CD4-positive, alpha-beta T cell (primary cell): ENCODE measurements at regions not wholly inside any gene's neighbourhood (a gene's known extent, or its start where the extent isn't known, plus 50 kb on each side); places are given as distances from the start of the nearest gene placed in this dataset.

Source experiments
- ATAC-seq: fragments of 200-7000 bp; cut with Tn5 transposase; one replicate; pipeline ENCODE4 v1.10.0; 2022; ENCODE audit warnings: mild to moderate bottlenecking; ENCODE audit not compliant: poor library complexity
- CTCF ChIA-PET: fragments of 350-600 bp; sonication (Branson Sonifier 250); formaldehyde crosslinking; loops from one replicate; lab custom pipeline; 2021; ENCODE audit warnings: antibody characterized with exemption, inconsistent platforms; lab: Charles Lee
- POLR2A ChIA-PET: fragments of 350-600 bp; sonication (Branson Sonifier 250); formaldehyde crosslinking; loops from one replicate; lab custom pipeline; 2021; ENCODE audit warnings: antibody characterized with exemption, inconsistent platforms; lab: Charles Lee
- DNase-seq, 14 experiments: peaks; one replicate each; pipeline ENCODE4 v3.0.0-alpha.2; 2013 to 2020; ENCODE audit warnings: mixed read lengths in 2 of 14
- H3K27ac ChIP-seq, 2 donors: one replicate each; pipeline versions ENCODE4 v1.5.1 to v1.7.0; 2013; ENCODE audit warnings: low read length in 2 of 2, low read depth in 1 of 2, mild to moderate bottlenecking in 1 of 2
- H3K27me3 ChIP-seq, 2 experiments: 1 replicate in 1 of 2; 2 replicates in 1 of 2; pipeline versions ENCODE4 v1.6.1 to v1.7.0; 2013; ENCODE audit warnings: low read length in 2 of 2, control low read depth in 1 of 2, mild to moderate bottlenecking in 1 of 2, moderate library complexity in 1 of 2; ENCODE audit not compliant: insufficient read depth in 2 of 2, control insufficient read depth in 1 of 2
- H3K36me3 ChIP-seq: one replicate; pipeline ENCODE4 v1.6.1; 2013; ENCODE audit warnings: low read length, control low read depth; ENCODE audit not compliant: insufficient read depth
- H3K4me1 ChIP-seq: one replicate; pipeline ENCODE4 v1.6.1; 2013; ENCODE audit warnings: low read length, control low read depth; ENCODE audit not compliant: insufficient read depth
- H3K4me3 ChIP-seq: one replicate; pipeline ENCODE4 v1.5.1; 2013; ENCODE audit warnings: mild to moderate bottlenecking, low read length, moderate library complexity
- H3K9me3 ChIP-seq, 2 experiments: 1 replicate in 1 of 2; 2 replicates in 1 of 2; pipeline versions ENCODE4 v1.6.1 to v1.7.0; 2013; ENCODE audit warnings: low read length in 2 of 2, mild to moderate bottlenecking in 2 of 2, control low read depth in 1 of 2, moderate library complexity in 1 of 2; ENCODE audit not compliant: control insufficient read depth in 1 of 2, insufficient read depth in 1 of 2
- H3K27ac Mint-ChIP-seq: one replicate; pipeline ENCODE4 v1.8.0; 2020; ENCODE audit warnings: mixed read lengths
- H3K27me3 Mint-ChIP-seq: one replicate; pipeline ENCODE4 v1.8.0; 2021; ENCODE audit warnings: mixed read lengths
- H3K36me3 Mint-ChIP-seq: one replicate; pipeline ENCODE4 v1.8.0; 2021; ENCODE audit warnings: low read depth, mixed read lengths
- H3K4me1 Mint-ChIP-seq: one replicate; pipeline ENCODE4 v1.8.0; 2021; ENCODE audit warnings: low read depth, mixed read lengths
- H3K4me3 Mint-ChIP-seq: one replicate; pipeline ENCODE4 v1.8.0; 2020; ENCODE audit warnings: mild to moderate bottlenecking, mixed read lengths
- H3K9me3 Mint-ChIP-seq: one replicate; pipeline ENCODE4 v1.8.0; 2020; ENCODE audit warnings: mixed read lengths
- intact Hi-C, 2 experiments: fragments of 100-400 bp; cut with DNase I in 1 of 2; cut with micrococcal nuclease in 1 of 2; formaldehyde crosslinking; loops; one replicate each; pipeline versions ENCODE4 v1.15.1 to v1.9.0; 2023 to 2025; cut with DNase I, micrococcal nuclease
- TF ChIP-seq, protein P1 (sequence below): fragments of 200-600 bp; IDR thresholded peaks from one replicate; pipeline ENCODE4 v1.8.0; 2022; ENCODE audit warnings: antibody characterized with exemption, mild to moderate bottlenecking

GRCh38 chr12:132416827-132417226, 73.1 kb upstream of the FBRSL1 start:
- Mint-ChIP-seq H3K4me3 (no peak overlapping the region), H3K27ac (no peak overlapping the region), H3K36me3 (no peaks in the 10 kb centered on the region), H3K27me3 (no peaks in the 10 kb centered on the region), H3K4me1 (peaks cover 4% of the 10 kb centered on the region), H3K9me3 (no peaks in the 10 kb centered on the region)
- ChIA-PET POLR2A (interaction anchor here (1.8 kb wide), 1 partner anchor 107 kb away, joined by 5 read pairs; no protein-coding TSS in a partner anchor), CTCF (no interaction called here)
- peaks cover 0 to 4% of the 10 kb centered on the region in 2 experiments for H3K9me3 ChIP-seq
- H3K4me3 ChIP-seq, result no peak overlapping the region
- ATAC-seq, result no peak
- H3K27ac ChIP-seq, result no peak overlapping the region
- peaks cover 0 to 3% of the 10 kb centered on the region in 2 experiments for H3K27me3 ChIP-seq
- TF ChIP-seq, protein P1, sequence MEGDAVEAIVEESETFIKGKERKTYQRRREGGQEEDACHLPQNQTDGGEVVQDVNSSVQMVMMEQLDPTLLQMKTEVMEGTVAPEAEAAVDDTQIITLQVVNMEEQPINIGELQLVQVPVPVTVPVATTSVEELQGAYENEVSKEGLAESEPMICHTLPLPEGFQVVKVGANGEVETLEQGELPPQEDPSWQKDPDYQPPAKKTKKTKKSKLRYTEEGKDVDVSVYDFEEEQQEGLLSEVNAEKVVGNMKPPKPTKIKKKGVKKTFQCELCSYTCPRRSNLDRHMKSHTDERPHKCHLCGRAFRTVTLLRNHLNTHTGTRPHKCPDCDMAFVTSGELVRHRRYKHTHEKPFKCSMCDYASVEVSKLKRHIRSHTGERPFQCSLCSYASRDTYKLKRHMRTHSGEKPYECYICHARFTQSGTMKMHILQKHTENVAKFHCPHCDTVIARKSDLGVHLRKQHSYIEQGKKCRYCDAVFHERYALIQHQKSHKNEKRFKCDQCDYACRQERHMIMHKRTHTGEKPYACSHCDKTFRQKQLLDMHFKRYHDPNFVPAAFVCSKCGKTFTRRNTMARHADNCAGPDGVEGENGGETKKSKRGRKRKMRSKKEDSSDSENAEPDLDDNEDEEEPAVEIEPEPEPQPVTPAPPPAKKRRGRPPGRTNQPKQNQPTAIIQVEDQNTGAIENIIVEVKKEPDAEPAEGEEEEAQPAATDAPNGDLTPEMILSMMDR, result no peak
- H3K36me3 ChIP-seq, result no peaks in the 10 kb centered on the region
- DNase-seq, result no peak
- intact Hi-C loops, result loop anchor here in 1 of 2 experiments (10.0 kb wide), 1 partner anchor 138 kb away; no protein-coding TSS in a partner anchor
- H3K4me1 ChIP-seq, result peaks cover 19% of the 10 kb centered on the region

DNA sequence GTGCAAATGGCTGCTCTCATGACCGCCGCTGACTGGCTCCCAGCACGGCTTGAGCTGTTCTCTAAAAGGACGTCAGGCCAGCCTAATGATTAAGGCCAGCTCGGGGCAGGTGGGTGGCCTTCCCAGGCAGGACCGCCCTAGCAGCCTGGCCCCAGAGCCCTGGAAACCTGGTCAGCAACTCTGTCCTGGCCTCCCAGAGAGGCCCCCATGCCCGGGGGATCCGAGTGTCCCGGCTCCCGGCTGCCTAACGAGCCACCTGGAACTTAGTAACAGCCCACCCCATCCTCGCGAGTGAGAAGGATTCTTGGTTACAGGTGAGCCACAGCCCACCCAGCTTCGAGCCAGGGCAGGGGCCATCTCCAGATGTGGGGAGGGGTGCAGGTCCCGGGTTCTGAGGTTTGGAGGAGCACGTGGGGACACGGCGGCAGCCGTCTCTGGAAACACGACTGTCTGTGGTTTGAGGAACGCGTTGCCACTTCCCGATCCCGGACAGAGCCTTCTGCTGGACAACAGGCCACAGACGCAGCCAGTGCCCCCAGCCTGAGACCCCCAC, 73.8 kb upstream of the FBRSL1 start:
- intact Hi-C loops, result loop anchor here in 1 of 2 experiments (10.0 kb wide), 1 partner anchor 139 kb away; no protein-coding TSS in a partner anchor
- peaks cover 4% of the 10 kb centered on the region for H3K4me1 Mint-ChIP-seq

DNA sequence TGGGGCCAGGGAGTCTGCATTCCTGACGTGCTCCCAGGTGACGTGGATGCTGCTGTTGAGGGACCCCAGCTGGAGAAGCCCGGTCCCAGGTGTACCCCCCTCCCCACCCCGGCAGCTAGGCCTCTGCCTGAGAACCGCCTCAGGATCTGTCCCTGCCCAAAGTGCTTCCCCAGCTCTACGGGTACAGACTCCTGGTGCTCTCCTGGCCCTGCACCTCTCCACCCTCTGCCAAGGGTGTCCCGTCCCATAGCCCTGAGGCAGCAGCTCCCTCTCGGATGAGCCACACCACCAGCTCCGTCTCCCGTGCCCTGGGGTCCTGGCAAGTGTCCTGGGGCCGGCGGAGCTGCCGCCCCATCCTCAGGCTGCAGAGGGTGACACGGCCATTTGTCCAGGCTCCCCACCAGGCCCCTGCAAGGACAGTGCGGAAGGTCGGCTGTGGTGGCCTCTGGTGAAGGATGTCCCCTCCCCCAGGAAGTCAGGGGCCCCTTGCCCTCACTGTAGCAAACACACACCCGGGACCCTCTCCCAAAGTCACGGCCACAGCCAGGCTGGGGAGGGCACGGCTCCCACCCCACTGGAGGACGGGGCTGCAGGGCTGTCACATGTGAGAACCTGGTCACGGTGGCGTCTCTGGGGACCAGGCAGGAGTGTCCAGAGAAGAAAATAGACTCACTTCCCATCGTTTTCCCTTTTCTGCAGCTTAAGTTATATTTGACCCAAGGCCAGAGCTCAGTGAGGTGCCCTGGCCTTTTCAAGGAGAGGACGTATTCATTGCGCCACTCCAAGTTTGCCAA, 74.4 kb upstream of the FBRSL1 start:
- ChIA-PET POLR2A (interaction anchor here (1.0 to 1.8 kb wide), 3 partner anchors 61 to 108 kb away, joined by 3 to 5 read pairs (median 3); no protein-coding TSS in a partner anchor), CTCF (interaction anchor here (1.5 to 2.8 kb wide), 5 partner anchors 15 to 199 kb away, joined by 4 to 22 read pairs (median 7); no protein-coding TSS in a partner anchor)
- ATAC-seq, result no peak
- intact Hi-C loops, result loop anchor here (1.0 to 10.0 kb wide), 4 partner anchors 108 to 261 kb away; no protein-coding TSS in a partner anchor
- Mint-ChIP-seq H3K27me3 (no peaks in the 10 kb centered on the region), H3K4me3 (no peak overlapping the region), H3K9me3 (no peaks in the 10 kb centered on the region), H3K4me1 (peaks cover 4% of the 10 kb centered on the region), H3K27ac (no peak overlapping the region), H3K36me3 (no peaks in the 10 kb centered on the region)
- Histone ChIP-seq H3K4me3 (no peak overlapping the region), H3K4me1 (peaks cover 19% of the 10 kb centered on the region), H3K27ac (no peak overlapping the region), H3K36me3 (no peaks in the 10 kb centered on the region), H3K27me3 (peaks cover 0 to 3% of the 10 kb centered on the region in 2 experiments), H3K9me3 (no peaks in the 10 kb centered on the region)
- DNase-seq, result no peak
- TF ChIP-seq, protein P1, result no peak

More for the DNA sequence above, 73.8 kb upstream of the FBRSL1 start:
- H3K27ac Mint-ChIP-seq, result no peak overlapping the region
- H3K9me3 Mint-ChIP-seq, result no peaks in the 10 kb centered on the region
- no peak overlapping the region for H3K4me3 ChIP-seq
- H3K36me3 ChIP-seq, result no peaks in the 10 kb centered on the region
- H3K27me3 ChIP-seq, result peaks cover 0 to 3% of the 10 kb centered on the region in 2 experiments
- no peak overlapping the region for H3K4me3 Mint-ChIP-seq
- H3K27me3 Mint-ChIP-seq, result no peaks in the 10 kb centered on the region
- peaks cover 19% of the 10 kb centered on the region for H3K4me1 ChIP-seq
- H3K36me3 Mint-ChIP-seq, result no peaks in the 10 kb centered on the region
- ChIA-PET CTCF (interaction anchor here (2.8 kb wide), 1 partner anchor 107 kb away, joined by 22 read pairs; no protein-coding TSS in a partner anchor), POLR2A (interaction anchor here (1.8 kb wide), 1 partner anchor 108 kb away, joined by 5 read pairs; no protein-coding TSS in a partner anchor)
- H3K27ac ChIP-seq, result no peak overlapping the region
- TF ChIP-seq, protein P1, result no peak
- ATAC-seq, result no peak
- DNase-seq, result no peak
- no peaks in the 10 kb centered on the region for H3K9me3 ChIP-seq
